GM13977 (cell line): ENCODE measurements at regions not wholly inside any gene's neighbourhood (a gene's known extent, or its start where the extent isn't known, plus 50 kb on each side); places are given as distances from the start of the nearest gene placed in this dataset.

Source experiments
- DNase-seq: peaks from one replicate; pipeline ENCODE4 v3.0.0; 2012; ENCODE audit warnings: low spot score
- in situ Hi-C: fragments of 300-500 bp; cut with MboI; formaldehyde crosslinking; loops from one replicate; pipeline ENCODE4 v1.12.0; 2022; ENCODE audit warnings: low sequenced_read_pairs, low pct_unique_long_range_greater_than_20kb, mixed read lengths, inconsistent platforms; ENCODE audit not compliant: unreplicated experiment
- TF ChIP-seq, protein P1 (sequence below): IDR thresholded peaks from 2 replicates; pipeline ENCODE4 v1.5.1; 2012; ENCODE audit warnings: mild to moderate bottlenecking, control low read depth; ENCODE audit not compliant: insufficient read depth; ENCODE audit errors: extremely low read depth, missing control alignments

- DNase-seq, result no peak
- in situ Hi-C loops, result no loop called here
- TF ChIP-seq, protein P1, sequence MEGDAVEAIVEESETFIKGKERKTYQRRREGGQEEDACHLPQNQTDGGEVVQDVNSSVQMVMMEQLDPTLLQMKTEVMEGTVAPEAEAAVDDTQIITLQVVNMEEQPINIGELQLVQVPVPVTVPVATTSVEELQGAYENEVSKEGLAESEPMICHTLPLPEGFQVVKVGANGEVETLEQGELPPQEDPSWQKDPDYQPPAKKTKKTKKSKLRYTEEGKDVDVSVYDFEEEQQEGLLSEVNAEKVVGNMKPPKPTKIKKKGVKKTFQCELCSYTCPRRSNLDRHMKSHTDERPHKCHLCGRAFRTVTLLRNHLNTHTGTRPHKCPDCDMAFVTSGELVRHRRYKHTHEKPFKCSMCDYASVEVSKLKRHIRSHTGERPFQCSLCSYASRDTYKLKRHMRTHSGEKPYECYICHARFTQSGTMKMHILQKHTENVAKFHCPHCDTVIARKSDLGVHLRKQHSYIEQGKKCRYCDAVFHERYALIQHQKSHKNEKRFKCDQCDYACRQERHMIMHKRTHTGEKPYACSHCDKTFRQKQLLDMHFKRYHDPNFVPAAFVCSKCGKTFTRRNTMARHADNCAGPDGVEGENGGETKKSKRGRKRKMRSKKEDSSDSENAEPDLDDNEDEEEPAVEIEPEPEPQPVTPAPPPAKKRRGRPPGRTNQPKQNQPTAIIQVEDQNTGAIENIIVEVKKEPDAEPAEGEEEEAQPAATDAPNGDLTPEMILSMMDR, result no peak
Observed at GRCh38 chr4:124396333-124396732, 316.2 kb downstream of the ANKRD50 start.

DNA sequence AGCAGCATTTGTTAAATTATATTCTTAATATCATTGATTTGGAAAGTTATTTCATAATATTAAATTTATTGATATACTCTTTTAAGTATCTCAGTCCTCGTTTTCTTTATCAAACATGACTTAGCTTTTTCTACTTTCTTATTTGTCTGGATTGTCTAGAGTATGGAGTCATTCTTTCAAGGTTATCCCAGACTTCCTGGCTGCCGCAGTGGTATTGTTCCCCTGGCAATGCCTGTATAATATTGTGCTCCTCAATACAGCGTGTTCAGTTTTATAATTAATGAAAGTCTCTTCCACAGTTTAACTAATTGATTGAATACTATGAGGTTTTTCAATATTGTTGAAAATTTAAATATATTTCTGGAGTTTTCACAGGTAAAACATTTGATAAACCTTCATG, 310.9 kb downstream of the ANKRD50 start:
- DNase-seq, result no peak
- TF ChIP-seq, protein P1, result no peak
- in situ Hi-C loops, result no loop called here

DNA sequence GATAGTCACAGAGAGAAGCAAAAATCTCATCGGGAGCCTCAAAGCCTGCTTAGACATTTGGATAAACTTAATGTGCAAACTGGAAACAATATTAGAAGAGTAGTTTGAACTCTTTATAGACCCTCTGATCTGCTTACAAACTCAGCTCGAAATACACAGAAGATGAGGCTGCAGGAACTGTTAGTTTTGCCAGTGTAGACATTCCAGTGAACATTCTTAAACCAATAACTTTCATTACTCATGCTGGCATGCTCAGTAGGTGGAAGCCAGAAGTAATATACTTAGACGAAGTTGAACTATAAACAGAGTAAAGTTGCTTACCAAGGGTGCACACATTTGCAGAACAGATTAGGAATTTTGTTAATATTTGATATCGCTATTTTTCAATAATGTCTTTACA, 303.5 kb downstream of the ANKRD50 start:
- in situ Hi-C loops, result no loop called here
- DNase-seq, result no peak
- TF ChIP-seq, protein P1, result no peak

DNA sequence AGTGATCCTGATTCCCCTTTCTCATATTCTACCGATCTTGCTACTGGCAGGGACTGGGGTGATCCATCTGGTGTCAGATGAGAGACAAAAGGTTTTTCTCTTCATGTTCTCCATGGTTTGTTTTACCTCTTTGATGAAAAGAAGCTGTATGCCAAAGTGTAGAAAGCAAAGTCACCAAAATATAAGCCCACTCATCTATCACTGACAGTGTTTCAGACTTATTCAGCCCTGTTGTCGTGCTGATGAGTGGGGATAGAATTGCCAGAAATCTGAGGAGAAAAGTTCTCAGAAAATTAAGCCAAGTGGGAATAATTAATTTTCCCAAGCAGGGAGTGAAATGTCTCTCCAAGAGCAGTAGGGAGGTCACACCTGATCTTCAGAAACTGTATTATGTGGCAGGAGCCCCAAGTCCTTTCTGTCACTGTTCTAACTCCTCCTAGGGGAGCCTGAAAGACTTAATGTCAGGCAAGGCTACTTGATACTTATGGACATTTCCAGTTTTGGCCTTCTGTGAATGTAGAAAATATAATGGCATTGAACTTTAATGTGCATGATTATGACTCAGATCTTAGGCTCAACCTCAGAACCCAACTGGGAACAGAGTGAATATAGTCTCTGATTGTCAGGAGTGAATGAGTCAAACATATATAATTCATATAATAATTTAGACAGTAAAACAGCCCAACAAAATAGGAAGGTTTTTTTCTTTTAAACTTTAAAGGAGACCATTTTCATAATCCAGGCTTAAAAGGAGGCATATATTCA, 298.1 kb downstream of the ANKRD50 start:
- in situ Hi-C loops, result no loop called here
- no peak for DNase-seq
- TF ChIP-seq, protein P1, result no peak

- no peak for DNase-seq
- in situ Hi-C loops, result no loop called here
- TF ChIP-seq, protein P1, result no peak
Observed at GRCh38 chr4:124415146-124415545, 297.4 kb downstream of the ANKRD50 start.

- in situ Hi-C loops, result no loop called here
- TF ChIP-seq, protein P1, result no peak
Observed at GRCh38 chr4:124417371-124417770, 295.2 kb downstream of the ANKRD50 start.

GRCh38 chr4:124420166-124420695, 292.3 kb downstream of the ANKRD50 start:
- TF ChIP-seq, protein P1, result no peak
- in situ Hi-C loops, result no loop called here

More at GRCh38 chr4:124417371-124417770, 295.2 kb downstream of the ANKRD50 start:
- no peak for DNase-seq

More at GRCh38 chr4:124420166-124420695, 292.3 kb downstream of the ANKRD50 start:
- DNase-seq, result no peak
